Head of caudate nucleus (tissue), 42 donors: ENCODE measurements at regions not wholly inside any gene's neighbourhood (a gene's known extent, or its start where the extent isn't known, plus 50 kb on each side); places are given as distances from the start of the nearest gene placed in this dataset.

ENCODE experiments used
- DNase-seq, 42 donors: peaks; one replicate each; pipeline versions ENCODE4 v3.0.0 to v3.0.0-alpha.2; 2020 to 2021; ENCODE audit warnings: mixed read lengths in 7 of 42
- intact Hi-C: fragments of 100-400 bp; cut with DNase I; formaldehyde crosslinking; loops from one replicate; pipeline ENCODE4 v1.15.0; 2022

DNA sequence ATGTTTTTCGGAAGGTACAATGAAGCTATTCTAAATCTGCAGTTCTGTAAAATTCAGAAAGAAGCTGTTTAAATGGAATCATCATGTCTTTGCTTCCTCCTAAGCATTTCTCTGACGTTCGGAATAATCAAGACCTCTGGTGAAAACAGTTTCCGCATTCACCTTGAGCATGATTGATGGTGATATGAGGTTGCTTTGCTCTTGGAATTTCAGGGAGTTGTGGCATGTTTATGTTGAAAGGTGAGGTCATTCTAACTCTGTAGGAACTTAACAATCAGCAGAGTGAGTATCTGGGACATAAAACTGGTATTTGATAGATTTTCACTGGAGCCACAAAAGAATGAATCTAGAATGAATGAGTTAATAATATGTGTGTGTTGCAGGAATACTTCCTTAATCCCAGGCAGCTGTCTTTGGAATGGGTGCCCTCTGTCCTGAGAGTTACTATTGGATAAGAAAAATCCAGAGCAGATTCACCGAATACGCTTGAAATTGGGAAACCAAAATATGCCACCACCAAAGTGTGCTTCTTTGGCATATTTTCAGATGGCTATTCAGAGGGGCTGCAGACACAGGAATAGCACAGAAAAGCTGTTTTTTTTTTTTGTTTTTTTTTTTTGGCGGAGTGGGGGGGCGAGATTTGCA is 599.1 kb downstream of the CCER1 start:
- intact Hi-C loops = no loop called here
- no peak for DNase-seq

- DNase-seq = peak in 8 of 42 donors; percentile 8 to 54 (median 23)
- intact Hi-C loops = no loop called here
Measured at GRCh38 chr12:90343966-90344365, 611.0 kb downstream of the CCER1 start.

DNA sequence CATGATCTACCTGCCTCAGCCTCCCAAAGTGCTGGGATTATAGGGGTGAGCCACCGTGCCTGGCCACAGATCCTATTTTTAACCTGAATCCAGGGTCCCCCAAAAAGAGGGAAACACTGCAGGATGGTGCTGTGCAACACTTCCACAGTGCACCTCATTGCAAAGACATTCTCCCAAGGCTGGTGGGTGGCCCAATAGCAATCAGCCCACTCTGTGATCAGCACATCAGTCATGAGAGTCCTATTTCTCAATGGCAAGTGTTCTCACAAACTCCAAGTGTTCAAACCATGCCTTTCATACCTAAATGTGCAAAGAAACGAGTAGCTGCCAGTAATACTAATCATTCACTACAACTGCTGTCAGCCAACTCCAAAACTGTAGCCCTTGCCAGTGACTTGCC is 612.9 kb downstream of the CCER1 start:
- peak in 9 of 42 donors; percentile 11 to 58 (median 25) for DNase-seq
- intact Hi-C loops = no loop called here

DNA sequence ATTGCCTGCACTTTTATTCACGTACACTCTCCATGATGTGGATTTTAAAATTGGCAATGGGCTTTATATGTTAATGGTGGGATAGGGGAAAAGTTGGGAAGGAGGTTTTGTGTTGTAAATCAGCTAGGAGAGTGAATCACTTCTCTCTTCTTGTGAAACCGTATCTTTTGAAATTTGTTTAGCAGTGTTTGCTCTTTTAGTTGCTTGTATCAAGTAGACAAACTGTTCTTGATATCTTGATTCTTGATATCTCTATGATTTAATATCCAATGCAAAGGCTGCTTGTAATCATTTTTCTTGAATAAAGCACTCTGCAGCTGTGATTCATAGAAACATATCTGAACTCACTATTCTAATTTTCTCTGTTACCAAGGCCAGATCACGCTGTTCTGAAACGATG is 615.1 kb downstream of the CCER1 start:
- intact Hi-C loops = no loop called here
- DNase-seq = no peak

GRCh38 chr12:90338365-90338764 is 616.6 kb downstream of the CCER1 start:
- intact Hi-C loops = no loop called here
- DNase-seq = no peak

DNA sequence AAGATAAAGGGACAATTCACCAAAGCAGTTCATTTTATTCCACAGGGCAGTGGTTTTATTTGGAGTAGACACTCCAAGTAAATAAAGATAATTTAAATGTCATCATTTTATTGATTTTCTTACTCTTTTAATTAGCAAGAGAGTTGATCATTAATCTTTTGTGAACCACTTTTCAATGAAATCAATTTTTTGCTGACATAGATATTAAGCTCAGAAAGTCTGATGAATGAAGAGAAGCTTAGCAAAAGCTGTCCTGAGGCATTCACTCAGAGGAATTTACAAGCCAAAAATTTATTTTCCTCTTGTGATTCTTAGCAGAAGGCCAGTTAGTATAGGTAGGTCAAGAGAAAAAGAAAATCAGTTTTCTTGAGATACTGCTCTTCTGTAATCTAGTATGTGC is 618.0 kb downstream of the CCER1 start:
- no peak for DNase-seq
- intact Hi-C loops = no loop called here

DNA sequence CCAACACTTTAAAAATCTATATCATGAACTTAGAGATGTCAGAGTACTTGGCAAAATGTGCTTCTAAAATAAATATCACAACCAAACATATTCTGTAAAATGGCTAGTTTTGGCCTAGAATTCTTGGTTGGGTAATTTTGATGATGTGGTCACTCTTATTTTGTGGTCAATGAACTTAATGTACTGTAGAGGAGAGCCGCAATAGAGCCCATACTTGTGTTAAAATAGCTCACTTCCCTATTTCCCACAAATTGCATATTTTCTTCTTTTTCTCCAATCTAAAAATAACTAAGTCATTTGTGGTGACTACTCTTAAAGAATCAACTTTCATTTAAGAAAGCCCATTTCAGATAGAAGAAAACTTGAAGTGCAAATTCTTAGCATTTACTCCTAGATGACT is 619.4 kb downstream of the CCER1 start:
- DNase-seq = no peak
- intact Hi-C loops = no loop called here

- intact Hi-C loops = no loop called here
- DNase-seq = no peak
Measured at GRCh38 chr12:90333939-90334338, 621.0 kb downstream of the CCER1 start.

GRCh38 chr12:90333424-90333823 is 621.6 kb downstream of the CCER1 start:
- no peak for DNase-seq
- intact Hi-C loops = no loop called here

- intact Hi-C loops = no loop called here
- no peak for DNase-seq
Measured at GRCh38 chr12:90331821-90332220, 623.2 kb downstream of the CCER1 start.

DNA sequence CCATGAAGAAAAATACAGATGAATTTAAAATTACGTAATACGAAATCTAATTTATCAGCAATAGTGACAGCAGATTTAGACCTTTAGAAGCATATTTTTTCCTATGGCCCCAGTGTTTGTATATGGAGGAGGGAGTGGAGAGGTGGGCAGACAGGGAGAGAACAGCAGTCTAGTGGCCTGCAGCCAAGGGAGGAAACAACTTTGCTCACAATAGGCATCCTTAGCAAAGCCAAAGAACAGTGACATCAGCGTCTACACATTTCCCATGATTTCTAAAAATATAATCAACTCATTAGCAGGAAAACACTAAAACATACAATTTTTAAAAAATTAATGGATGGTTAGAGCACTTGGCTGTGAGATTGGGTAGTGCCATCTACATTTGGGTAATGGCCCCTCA is 622.6 kb upstream of the ATP2B1 start:
- DNase-seq = no peak
- intact Hi-C loops = no loop called here

DNA sequence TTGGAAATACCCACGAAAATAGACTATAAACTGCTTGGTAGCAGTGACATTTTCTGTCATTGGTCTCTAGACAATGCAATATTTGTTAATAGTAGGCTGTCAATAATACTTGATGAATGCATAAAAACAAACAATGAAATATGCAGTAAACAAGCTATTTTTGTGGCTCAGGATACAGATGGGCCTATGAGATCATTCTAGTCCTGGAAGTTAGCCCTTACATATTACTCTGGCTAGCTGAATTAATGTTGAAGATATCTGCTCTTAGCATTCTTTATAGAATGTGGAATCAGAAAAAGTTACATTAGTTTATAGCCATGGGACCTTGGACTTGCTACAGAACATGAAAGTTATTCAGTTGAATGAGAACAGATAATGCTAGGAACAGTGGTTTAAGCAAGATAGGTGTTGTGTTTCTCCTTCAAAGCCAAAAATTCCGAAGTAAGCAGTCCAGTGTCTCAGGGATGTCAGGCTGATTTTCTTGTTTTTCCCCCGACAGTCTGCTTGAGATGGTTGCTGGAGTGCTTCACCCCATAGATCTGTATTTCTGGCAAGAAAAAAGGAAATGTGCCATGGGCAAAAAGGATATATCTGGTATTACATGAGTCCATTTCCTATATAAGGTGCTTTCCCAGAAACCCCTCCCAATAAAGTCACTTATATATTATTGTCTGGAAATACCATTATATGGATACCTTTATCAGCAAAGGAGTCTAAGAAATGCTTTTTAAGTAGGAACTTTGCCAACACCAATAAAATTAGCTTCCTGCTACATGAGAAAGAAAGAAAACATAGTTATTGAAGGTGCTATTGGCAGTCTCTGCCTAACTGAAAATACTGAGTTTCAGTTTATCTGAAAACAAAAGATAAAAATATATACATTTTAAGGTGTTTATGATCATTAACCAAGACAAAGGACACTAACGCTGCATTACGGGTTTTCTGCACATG is 619.4 kb upstream of the ATP2B1 start:
- intact Hi-C loops = no loop called here
- no peak for DNase-seq

DNA sequence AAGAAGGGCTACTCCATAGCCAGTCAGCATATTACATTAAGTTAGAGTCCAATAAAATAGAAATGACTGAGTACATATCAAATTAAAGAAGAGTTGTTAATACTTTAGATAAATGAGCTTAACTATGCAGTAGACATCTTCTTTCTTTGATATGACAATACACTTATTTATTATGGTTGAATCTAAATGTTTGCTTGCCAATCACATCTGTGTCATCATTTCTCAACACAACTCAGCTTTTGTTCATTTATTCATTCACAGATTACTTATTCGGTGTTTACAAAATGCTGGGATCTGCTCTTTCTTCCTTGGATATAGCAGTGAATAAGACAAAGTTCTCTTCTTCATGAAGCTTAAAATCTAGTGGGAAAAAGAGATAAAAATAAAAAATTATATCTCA is 614.6 kb upstream of the ATP2B1 start:
- no peak for DNase-seq
- intact Hi-C loops = no loop called here

DNA sequence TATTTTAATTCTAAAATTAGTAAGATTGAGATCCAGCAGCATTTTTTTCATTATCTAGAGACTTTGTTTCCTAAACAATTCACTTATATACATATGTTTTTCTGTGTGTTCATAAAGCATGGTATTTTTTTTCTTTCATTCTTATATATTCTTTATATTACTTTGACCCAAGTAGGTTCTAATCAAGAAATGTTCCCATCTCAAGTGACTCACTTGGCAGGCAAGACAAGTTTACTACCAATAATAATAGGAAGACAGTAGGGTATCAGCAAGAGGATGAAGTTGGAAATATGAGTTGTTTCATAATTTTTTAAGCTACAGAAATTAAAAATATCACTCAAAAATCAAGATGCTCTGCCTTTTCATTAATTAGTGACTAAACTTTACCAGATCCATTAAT is 613.4 kb upstream of the ATP2B1 start:
- intact Hi-C loops = no loop called here
- DNase-seq = no peak

GRCh38 chr12:90321369-90321768 is 612.7 kb upstream of the ATP2B1 start:
- no peak for DNase-seq
- intact Hi-C loops = no loop called here

- no peak for DNase-seq
- intact Hi-C loops = no loop called here
Measured at GRCh38 chr12:90311561-90311960, 602.9 kb upstream of the ATP2B1 start.

DNA sequence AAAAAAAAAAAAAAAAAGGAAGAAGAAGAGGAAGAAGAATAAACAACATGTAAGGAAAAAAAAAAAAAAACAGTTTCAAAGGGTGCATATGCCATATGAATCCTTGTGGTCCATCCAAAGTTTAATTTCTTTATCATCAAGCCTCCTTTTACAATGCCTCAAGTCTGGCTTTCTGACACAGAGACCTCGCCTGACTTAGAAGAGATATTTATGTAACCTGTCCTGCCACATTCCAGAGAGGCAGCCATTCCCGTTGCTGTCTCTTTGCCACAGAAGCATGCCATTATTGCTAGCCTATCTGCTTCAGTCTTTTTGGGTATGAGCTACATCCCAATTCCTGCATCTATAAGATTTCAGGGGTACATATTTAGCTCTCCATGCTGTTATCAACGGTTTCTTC is 596.7 kb upstream of the ATP2B1 start:
- no peak for DNase-seq
- intact Hi-C loops = no loop called here

DNA sequence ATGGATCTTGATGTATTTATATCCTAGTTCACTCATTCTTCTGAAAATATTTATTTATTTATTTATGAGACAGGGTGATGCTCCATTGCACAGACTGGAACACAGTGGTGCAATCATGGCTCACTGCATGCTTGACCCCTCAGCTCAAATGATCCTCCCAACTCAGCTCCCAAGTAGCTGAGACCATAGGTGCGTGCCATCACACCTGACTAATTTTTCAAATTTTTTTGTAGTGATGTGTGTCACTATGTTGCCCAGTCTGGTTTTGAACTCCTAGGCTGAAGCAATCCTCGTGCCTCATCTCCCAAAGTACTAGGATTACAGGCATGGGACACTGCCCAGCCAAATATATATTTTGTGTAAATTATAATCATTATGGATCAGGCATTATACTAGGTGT is 595.6 kb upstream of the ATP2B1 start:
- DNase-seq = no peak
- intact Hi-C loops = no loop called here

- intact Hi-C loops = no loop called here
- DNase-seq = no peak
Measured at GRCh38 chr12:90303771-90304170, 595.1 kb upstream of the ATP2B1 start.

DNA sequence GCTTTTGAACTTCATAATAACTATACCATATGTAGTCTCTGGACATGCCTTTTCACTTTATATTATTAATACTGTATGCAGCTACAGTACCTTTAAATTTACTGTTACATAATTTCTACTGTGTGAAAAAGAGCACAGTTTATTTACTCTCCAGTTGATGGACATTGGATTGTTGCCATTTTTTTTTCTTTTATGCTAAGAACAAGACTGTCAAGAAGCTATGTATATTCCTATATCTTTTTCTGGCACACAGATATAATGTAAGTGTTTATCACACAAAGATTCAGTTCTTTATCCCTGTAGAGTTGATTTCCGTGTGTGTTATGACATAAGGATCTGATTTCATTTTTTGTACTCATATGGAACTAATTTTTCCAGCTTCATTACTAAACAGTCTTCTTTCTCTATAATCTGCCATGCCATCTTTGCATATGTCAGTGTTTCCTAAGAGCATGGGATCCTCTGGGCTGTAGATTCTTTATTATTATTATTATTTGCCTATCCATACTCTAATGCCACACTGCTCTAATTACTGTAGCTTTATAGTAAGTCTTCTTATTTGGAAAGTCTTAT is 593.0 kb upstream of the ATP2B1 start:
- no peak for DNase-seq

More for the DNA sequence above, 593.0 kb upstream of the ATP2B1 start:
- intact Hi-C loops = no loop called here
